Upper lobe of left lung (tissue), 4 donors: ENCODE measurements at regions not wholly inside any gene's neighbourhood (a gene's known extent, or its start where the extent isn't known, plus 50 kb on each side); places are given as distances from the start of the nearest gene placed in this dataset.

Source experiments
- EP300 ChIP-seq, 4 donors: sonication (generic); formaldehyde crosslinking; IDR thresholded peaks; one replicate each; pipeline ENCODE4 v1.5.1; 2017; ENCODE audit warnings: antibody characterized with exemption in 4 of 4, control low read depth in 2 of 4
- POLR2A ChIP-seq, 4 donors: fragments of 450-650 bp; IDR thresholded peaks; one replicate each; pipeline ENCODE4 v1.5.1; 2016 to 2017; ENCODE audit warnings: antibody characterized with exemption in 4 of 4, mild to moderate bottlenecking in 2 of 4
- TF ChIP-seq, protein P1 (sequence below), 6 experiments: fragments of 450-650 bp in 4 of 6; fragments of 200-600 bp in 2 of 6; sonication (generic) in 2 of 6; IDR thresholded peaks; one replicate each; pipeline ENCODE4 v1.5.1; 2016 to 2019; ENCODE audit warnings: antibody characterized with exemption in 6 of 6

- TF ChIP-seq, protein P1, sequence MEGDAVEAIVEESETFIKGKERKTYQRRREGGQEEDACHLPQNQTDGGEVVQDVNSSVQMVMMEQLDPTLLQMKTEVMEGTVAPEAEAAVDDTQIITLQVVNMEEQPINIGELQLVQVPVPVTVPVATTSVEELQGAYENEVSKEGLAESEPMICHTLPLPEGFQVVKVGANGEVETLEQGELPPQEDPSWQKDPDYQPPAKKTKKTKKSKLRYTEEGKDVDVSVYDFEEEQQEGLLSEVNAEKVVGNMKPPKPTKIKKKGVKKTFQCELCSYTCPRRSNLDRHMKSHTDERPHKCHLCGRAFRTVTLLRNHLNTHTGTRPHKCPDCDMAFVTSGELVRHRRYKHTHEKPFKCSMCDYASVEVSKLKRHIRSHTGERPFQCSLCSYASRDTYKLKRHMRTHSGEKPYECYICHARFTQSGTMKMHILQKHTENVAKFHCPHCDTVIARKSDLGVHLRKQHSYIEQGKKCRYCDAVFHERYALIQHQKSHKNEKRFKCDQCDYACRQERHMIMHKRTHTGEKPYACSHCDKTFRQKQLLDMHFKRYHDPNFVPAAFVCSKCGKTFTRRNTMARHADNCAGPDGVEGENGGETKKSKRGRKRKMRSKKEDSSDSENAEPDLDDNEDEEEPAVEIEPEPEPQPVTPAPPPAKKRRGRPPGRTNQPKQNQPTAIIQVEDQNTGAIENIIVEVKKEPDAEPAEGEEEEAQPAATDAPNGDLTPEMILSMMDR (IDR thresholded peaks at IDR 0.05) = no peak
- TF ChIP-seq POLR2A (IDR thresholded peaks at IDR 0.05) (no peak), EP300 (IDR thresholded peaks at IDR 0.05) (no peak)
Observed at GRCh38 chr18:22505141-22505591, 87.5 kb upstream of the CTAGE1 start.
